SK-N-MC (cell line): ENCODE measurements at regions not wholly inside any gene's neighbourhood (a gene's known extent, or its start where the extent isn't known, plus 50 kb on each side); places are given as distances from the start of the nearest gene placed in this dataset.

ENCODE experiments used
- FOXP2 ChIP-seq: optimal IDR thresholded peaks from 2 replicates; pipeline ENCODE3; 2011; ENCODE audit warnings: mild to moderate bottlenecking, moderate library complexity; ENCODE audit not compliant: insufficient read depth; ENCODE audit errors: extremely low read length, control extremely low read depth
- POLR2AphosphoS5 ChIP-seq: IDR thresholded peaks from 2 replicates; pipeline ENCODE4 v1.6.1; 2012; ENCODE audit warnings: mild to moderate bottlenecking, low read depth, low read length, borderline replicate concordance

- TF ChIP-seq FOXP2 (no peak), POLR2AphosphoS5 (no peak)
Measured at GRCh38 chr3:72337480-72337855, 510.8 kb downstream of the SHQ1 start.
